Fibroblast of lung (primary cell): ENCODE measurements at regions not wholly inside any gene's neighbourhood (a gene's known extent, or its start where the extent isn't known, plus 50 kb on each side); places are given as distances from the start of the nearest gene placed in this dataset.

ENCODE experiments used
- DNase-seq, 2 donors: peaks; one replicate each; pipeline versions ENCODE4 v3.0.0 to v3.0.0-alpha.2; 2010; ENCODE audit warnings: low read depth in 2 of 2
- H2AFZ ChIP-seq: 2 replicates; pipeline ENCODE4 v1.5.1; 2012; ENCODE audit warnings: low read length, control low read depth, inconsistent platforms
- H3K27ac ChIP-seq: 2 replicates; pipeline ENCODE4 v1.5.1; 2011; ENCODE audit warnings: low read length, control low read depth; ENCODE audit not compliant: insufficient read depth
- H3K27me3 ChIP-seq: 2 replicates; pipeline ENCODE4 v1.5.1; 2011; ENCODE audit warnings: mild to moderate bottlenecking, low read length; ENCODE audit not compliant: control insufficient read depth, insufficient read depth
- H3K36me3 ChIP-seq: 2 replicates; pipeline ENCODE4 v1.5.1; 2011; ENCODE audit warnings: low read length; ENCODE audit not compliant: control insufficient read depth, insufficient read depth
- H3K4me1 ChIP-seq: 2 replicates; pipeline ENCODE4 v1.5.1; 2011; ENCODE audit warnings: low read length; ENCODE audit not compliant: control insufficient read depth, insufficient read depth; ENCODE audit errors: extremely low read depth
- H3K4me2 ChIP-seq: 2 replicates; pipeline ENCODE4 v1.5.1; 2011; ENCODE audit warnings: low read length, control low read depth; ENCODE audit not compliant: insufficient read depth; ENCODE audit errors: extremely low read depth
- H3K4me3 ChIP-seq, 4 experiments: fragments of 200-600 bp in 1 of 4; sonication (generic) in 1 of 4; replicated peaks in 1 of 4; 2 replicates each; pipeline ENCODE4 v1.5.1; 2011 to 2016; ENCODE audit warnings: low read length in 4 of 4, low read depth in 3 of 4, mild to moderate bottlenecking in 3 of 4, control low read depth in 2 of 4, inconsistent platforms in 1 of 4, mixed read lengths in 1 of 4; ENCODE audit not compliant: insufficient read depth in 1 of 4; ENCODE audit errors: control extremely low read depth in 1 of 4
- H3K79me2 ChIP-seq: 2 replicates; pipeline ENCODE4 v1.5.1; 2012; ENCODE audit warnings: mild to moderate bottlenecking, low read length, inconsistent platforms; ENCODE audit not compliant: control insufficient read depth, insufficient read depth
- H3K9ac ChIP-seq: 2 replicates; pipeline ENCODE4 v1.5.1; 2011; ENCODE audit warnings: mild to moderate bottlenecking, low read length, control low read depth; ENCODE audit not compliant: insufficient read depth
- H3K9me3 ChIP-seq: 2 replicates; pipeline ENCODE4 v1.5.1; 2012; ENCODE audit warnings: low read depth, low read length; ENCODE audit not compliant: control insufficient read depth, insufficient read depth
- H4K20me1 ChIP-seq: 2 replicates; pipeline ENCODE4 v1.5.1; 2011; ENCODE audit warnings: low read length; ENCODE audit not compliant: control insufficient read depth, insufficient read depth; ENCODE audit errors: extremely low read depth
- EZH2 ChIP-seq: IDR thresholded peaks from 2 replicates; pipeline ENCODE4 v1.5.1; 2012; ENCODE audit warnings: low read length, control low read depth, mild to moderate bottlenecking; ENCODE audit errors: missing control alignments
- TF ChIP-seq, protein P1 (sequence below), 2 donors: IDR thresholded peaks in 1 of 2; conservative IDR thresholded peaks in 1 of 2; 1 replicate in 1 of 2; 2 replicates in 1 of 2; pipeline ENCODE4 v1.5.1; 2011 to 2012; ENCODE audit warnings: low read length in 2 of 2, control low read depth in 1 of 2, inconsistent platforms in 1 of 2, low read depth in 1 of 2, mild to moderate bottlenecking in 1 of 2

DNA sequence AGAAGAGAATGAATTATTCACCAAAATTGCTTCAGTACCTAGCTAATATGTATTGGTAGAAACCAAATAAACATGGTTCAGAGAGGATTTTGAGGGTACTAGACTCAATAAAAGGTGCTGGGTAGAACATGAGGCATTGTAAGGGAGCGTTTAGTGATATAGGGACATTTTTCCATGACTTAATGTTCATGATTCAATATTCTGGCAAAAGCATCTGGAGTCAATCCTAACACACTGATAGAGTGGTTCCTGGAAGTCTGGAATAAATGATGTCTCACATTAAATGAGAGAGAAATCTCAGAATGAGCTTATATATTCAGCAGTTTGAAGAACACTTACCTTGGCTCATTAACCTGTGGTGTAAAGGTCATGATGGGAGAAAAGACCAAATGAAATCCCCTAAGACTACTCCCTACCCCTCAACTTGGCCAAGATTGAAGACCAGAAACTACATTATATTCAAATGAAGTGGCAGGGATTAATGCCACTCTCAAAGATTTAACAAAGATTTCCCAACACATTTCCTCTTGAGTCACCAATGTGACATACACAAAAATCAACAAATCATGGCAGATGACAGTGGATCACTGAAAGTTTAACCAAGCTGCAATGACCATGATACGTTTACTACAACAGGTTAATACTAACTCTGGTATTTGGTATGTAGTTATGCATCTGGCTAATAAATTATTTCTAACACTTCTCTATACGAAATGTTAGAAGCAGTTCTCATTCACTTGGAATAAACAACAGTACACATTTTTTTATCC lies 309.5 kb downstream of the SATB2 start:
- TF ChIP-seq EZH2: no peak
- TF ChIP-seq, protein P1, sequence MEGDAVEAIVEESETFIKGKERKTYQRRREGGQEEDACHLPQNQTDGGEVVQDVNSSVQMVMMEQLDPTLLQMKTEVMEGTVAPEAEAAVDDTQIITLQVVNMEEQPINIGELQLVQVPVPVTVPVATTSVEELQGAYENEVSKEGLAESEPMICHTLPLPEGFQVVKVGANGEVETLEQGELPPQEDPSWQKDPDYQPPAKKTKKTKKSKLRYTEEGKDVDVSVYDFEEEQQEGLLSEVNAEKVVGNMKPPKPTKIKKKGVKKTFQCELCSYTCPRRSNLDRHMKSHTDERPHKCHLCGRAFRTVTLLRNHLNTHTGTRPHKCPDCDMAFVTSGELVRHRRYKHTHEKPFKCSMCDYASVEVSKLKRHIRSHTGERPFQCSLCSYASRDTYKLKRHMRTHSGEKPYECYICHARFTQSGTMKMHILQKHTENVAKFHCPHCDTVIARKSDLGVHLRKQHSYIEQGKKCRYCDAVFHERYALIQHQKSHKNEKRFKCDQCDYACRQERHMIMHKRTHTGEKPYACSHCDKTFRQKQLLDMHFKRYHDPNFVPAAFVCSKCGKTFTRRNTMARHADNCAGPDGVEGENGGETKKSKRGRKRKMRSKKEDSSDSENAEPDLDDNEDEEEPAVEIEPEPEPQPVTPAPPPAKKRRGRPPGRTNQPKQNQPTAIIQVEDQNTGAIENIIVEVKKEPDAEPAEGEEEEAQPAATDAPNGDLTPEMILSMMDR (conservative IDR thresholded peaks at IDR 0.05 in 1 of 2, IDR thresholded peaks at IDR 0.05 in 1 of 2; ENCODE audit: low read depth in 1 of 2, low read length in 2 of 2): no peak
- Histone ChIP-seq H3K36me3 (no peaks in the 10 kb centered on the region), H3K27ac (no peak overlapping the region), H4K20me1 (no peaks in the 10 kb centered on the region), H3K9me3 (no peaks in the 10 kb centered on the region), H3K79me2 (no peaks in the 10 kb centered on the region), H3K27me3 (no peaks in the 10 kb centered on the region), H3K4me3 (no peak overlapping the region), H3K4me2 (no peak overlapping the region), H3K4me1 (no peaks in the 10 kb centered on the region), H3K9ac (no peak overlapping the region), H2AFZ (no peak overlapping the region)
- DNase-seq: no peak

GRCh38 chr2:199147216-199147615 lies 310.5 kb downstream of the SATB2 start:
- no peaks in the 10 kb centered on the region for H3K79me2 ChIP-seq
- TF ChIP-seq, protein P1 (conservative IDR thresholded peaks at IDR 0.05 in 1 of 2, IDR thresholded peaks at IDR 0.05 in 1 of 2; ENCODE audit: low read depth in 1 of 2, low read length in 2 of 2): no peak
- TF ChIP-seq EZH2: no peak
- H4K20me1 ChIP-seq: no peaks in the 10 kb centered on the region
- H3K27ac ChIP-seq: no peak overlapping the region
- H2AFZ ChIP-seq: no peak overlapping the region
- no peaks in the 10 kb centered on the region for H3K9me3 ChIP-seq
- H3K4me3 ChIP-seq: no peak overlapping the region
- no peak overlapping the region for H3K4me2 ChIP-seq
- H3K36me3 ChIP-seq: no peaks in the 10 kb centered on the region
- no peak overlapping the region for H3K9ac ChIP-seq
- H3K27me3 ChIP-seq: no peaks in the 10 kb centered on the region
- no peak for DNase-seq
- no peaks in the 10 kb centered on the region for H3K4me1 ChIP-seq

GRCh38 chr2:199144546-199144945 lies 313.2 kb downstream of the SATB2 start:
- Histone ChIP-seq H2AFZ (no peak overlapping the region), H3K27me3 (no peaks in the 10 kb centered on the region), H3K4me3 (no peak overlapping the region), H3K9ac (no peak overlapping the region), H3K9me3 (no peaks in the 10 kb centered on the region), H3K79me2 (no peaks in the 10 kb centered on the region), H3K4me1 (no peaks in the 10 kb centered on the region), H3K27ac (no peak overlapping the region), H4K20me1 (no peaks in the 10 kb centered on the region), H3K36me3 (no peaks in the 10 kb centered on the region), H3K4me2 (no peak overlapping the region)
- TF ChIP-seq EZH2: no peak
- TF ChIP-seq, protein P1 (conservative IDR thresholded peaks at IDR 0.05 in 1 of 2, IDR thresholded peaks at IDR 0.05 in 1 of 2; ENCODE audit: low read depth in 1 of 2, low read length in 2 of 2): no peak
- DNase-seq: no peak
